ENCODE measurements at regions not wholly inside any gene's neighbourhood (a gene's known extent, or its start where the extent isn't known, plus 50 kb on each side); places are given as distances from the start of the nearest gene placed in this dataset.

GRCh38 chr9:119441832-119442231 lies 72.6 kb upstream of the BRINP1 start:
- no peaks in the 10 kb centered on the region for H3K27me3 Mint-ChIP-seq (ENCODE audit: low read depth, poor library complexity)
- no peak for TF ChIP-seq CTCF (IDR thresholded peaks at IDR 0.05)

GRCh38 chr9:119441338-119441737 lies 72.1 kb upstream of the BRINP1 start:
- H3K27me3 Mint-ChIP-seq (ENCODE audit: low read depth, poor library complexity) = no peaks in the 10 kb centered on the region
- no peaks in the 10 kb centered on the region for H3K36me3 Mint-ChIP-seq (ENCODE audit: low read depth)
- no peaks in the 10 kb centered on the region for H3K9me3 Mint-ChIP-seq
- TF ChIP-seq CTCF (IDR thresholded peaks at IDR 0.05) = no peak
- no peak overlapping the region for H3K27ac Mint-ChIP-seq
- no peak for DNase-seq
- H3K4me1 Mint-ChIP-seq = no peaks in the 10 kb centered on the region
- no peak overlapping the region for H3K4me3 Mint-ChIP-seq

More at GRCh38 chr9:119441832-119442231, 72.6 kb upstream of the BRINP1 start:
- H3K27ac Mint-ChIP-seq = no peak overlapping the region
- H3K9me3 Mint-ChIP-seq = no peaks in the 10 kb centered on the region
- no peak overlapping the region for H3K4me3 Mint-ChIP-seq
- no peak for DNase-seq
- no peaks in the 10 kb centered on the region for H3K4me1 Mint-ChIP-seq
- no peaks in the 10 kb centered on the region for H3K36me3 Mint-ChIP-seq (ENCODE audit: low read depth)

GRCh38 chr9:119436261-119436660 lies 67.0 kb upstream of the BRINP1 start:
- Mint-ChIP-seq H3K9me3 (no peaks in the 10 kb centered on the region), H3K27ac (no peak overlapping the region), H3K36me3 (ENCODE audit: low read depth) (no peaks in the 10 kb centered on the region), H3K4me1 (no peaks in the 10 kb centered on the region), H3K27me3 (ENCODE audit: low read depth, poor library complexity) (no peaks in the 10 kb centered on the region), H3K4me3 (no peak overlapping the region)
- no peak for DNase-seq
- no peak for TF ChIP-seq CTCF (IDR thresholded peaks at IDR 0.05)

- Mint-ChIP-seq H3K4me3 (no peak overlapping the region), H3K27me3 (ENCODE audit: low read depth, poor library complexity) (no peaks in the 10 kb centered on the region), H3K27ac (no peak overlapping the region), H3K4me1 (no peaks in the 10 kb centered on the region), H3K9me3 (no peaks in the 10 kb centered on the region), H3K36me3 (ENCODE audit: low read depth) (no peaks in the 10 kb centered on the region)
- DNase-seq = no peak
- no peak for TF ChIP-seq CTCF (IDR thresholded peaks at IDR 0.05)
These were observed 65.8 kb upstream of the BRINP1 start for GRCh38 chr9:119435076-119435475.

- TF ChIP-seq CTCF (IDR thresholded peaks at IDR 0.05) = no peak
- no peak for DNase-seq
- no peaks in the 10 kb centered on the region for H3K4me1 Mint-ChIP-seq
- H3K36me3 Mint-ChIP-seq (ENCODE audit: low read depth) = no peaks in the 10 kb centered on the region
- H3K27me3 Mint-ChIP-seq (ENCODE audit: low read depth, poor library complexity) = no peaks in the 10 kb centered on the region
- H3K4me3 Mint-ChIP-seq = no peak overlapping the region
- no peak overlapping the region for H3K27ac Mint-ChIP-seq
- peaks cover 7% of the 10 kb centered on the region for H3K9me3 Mint-ChIP-seq
These were observed 63.2 kb upstream of the BRINP1 start for GRCh38 chr9:119432428-119432827.

GRCh38 chr9:119429302-119429701 lies 60.1 kb upstream of the BRINP1 start:
- H3K9me3 Mint-ChIP-seq = peaks cover 14% of the 10 kb centered on the region
- H3K27me3 Mint-ChIP-seq (ENCODE audit: low read depth, poor library complexity) = no peaks in the 10 kb centered on the region
- H3K4me3 Mint-ChIP-seq = no peak overlapping the region
- no peaks in the 10 kb centered on the region for H3K4me1 Mint-ChIP-seq
- DNase-seq = no peak
- no peak for TF ChIP-seq CTCF (IDR thresholded peaks at IDR 0.05)
- no peak overlapping the region for H3K27ac Mint-ChIP-seq
- H3K36me3 Mint-ChIP-seq (ENCODE audit: low read depth) = no peaks in the 10 kb centered on the region

All from nephron progenitor cell (in vitro differentiated cells).